ENCODE measurements at regions not wholly inside any gene's neighbourhood (a gene's known extent, or its start where the extent isn't known, plus 50 kb on each side); places are given as distances from the start of the nearest gene placed in this dataset.

DNA sequence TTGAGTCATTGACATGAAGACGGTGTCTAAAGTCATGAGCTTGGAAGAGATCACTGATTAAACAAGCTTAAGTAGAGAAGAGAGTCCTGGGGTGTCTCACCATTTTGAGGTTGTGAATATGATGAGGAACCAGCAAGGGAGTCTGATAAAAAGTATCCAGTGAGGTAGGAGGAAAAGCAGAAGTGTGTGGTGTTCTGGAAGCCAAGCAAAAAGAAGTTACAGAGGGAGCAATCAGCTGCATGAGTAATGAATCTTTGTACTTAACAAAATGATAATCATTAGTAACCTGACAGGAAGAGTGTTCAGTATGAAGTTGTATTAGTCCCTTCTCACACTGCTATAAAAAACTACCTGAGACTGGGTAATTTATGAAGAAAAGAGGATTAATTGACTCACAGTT, 131.3 kb downstream of the C11orf87 start:
- DNase-seq = no peak

DNA sequence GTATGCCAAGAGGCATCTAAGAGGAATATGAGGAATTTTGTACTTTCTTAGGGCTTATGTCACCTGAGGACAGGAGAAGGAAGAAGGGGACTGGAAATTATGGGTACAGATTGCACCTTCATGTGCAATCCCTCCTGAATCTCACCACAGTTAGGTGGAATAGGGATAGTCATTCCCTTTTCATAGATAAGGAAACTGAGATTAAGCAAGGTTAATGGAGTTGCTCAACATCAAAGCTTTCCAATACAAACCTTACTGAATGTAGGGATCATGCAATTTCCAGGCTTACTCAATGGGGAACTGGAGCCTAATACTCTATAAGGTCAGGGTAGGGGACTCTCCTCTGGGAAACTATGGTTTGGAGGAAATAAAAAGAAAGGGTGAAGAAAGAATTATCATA, 133.0 kb downstream of the C11orf87 start:
- DNase-seq = no peak

DNA sequence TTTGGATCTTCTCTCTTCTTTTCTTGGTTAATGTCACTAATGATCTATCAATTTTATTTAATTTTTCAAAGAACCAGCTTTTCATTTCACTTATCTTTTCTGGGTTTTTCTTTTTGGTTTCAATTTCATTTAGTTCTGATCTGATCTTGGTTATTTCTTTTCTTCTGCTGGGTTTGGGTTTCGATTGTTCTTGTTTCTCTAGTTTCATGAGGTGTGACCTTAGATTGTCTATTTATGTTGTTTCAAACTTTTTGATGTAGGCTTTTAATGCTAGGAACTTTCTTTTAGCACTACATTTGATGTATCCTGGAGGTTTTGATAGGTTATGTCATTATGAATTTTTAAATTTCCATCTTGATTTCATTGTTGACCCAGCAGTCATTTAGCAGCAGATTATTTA, 142.3 kb downstream of the C11orf87 start:
- no peak for DNase-seq

DNA sequence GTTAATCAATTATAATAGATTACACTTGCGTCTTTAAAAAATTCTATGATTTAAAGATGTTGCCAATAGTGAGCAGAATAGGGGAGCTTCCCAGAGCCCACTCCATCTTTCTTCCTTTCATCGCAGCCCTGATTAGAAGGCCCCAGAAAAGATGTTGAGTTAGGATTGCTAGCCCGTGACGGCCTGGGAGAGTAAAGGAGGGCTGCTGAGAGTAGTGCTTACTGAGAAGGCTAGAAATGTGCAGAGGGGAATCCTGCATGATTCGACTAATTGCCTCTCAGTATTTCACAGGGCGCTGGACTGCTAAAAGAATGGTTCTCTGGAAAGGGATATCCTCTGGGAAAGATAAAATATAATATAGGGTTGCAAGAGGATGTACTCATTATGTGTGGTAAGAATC, 160.5 kb downstream of the C11orf87 start:
- no peak for DNase-seq

DNA sequence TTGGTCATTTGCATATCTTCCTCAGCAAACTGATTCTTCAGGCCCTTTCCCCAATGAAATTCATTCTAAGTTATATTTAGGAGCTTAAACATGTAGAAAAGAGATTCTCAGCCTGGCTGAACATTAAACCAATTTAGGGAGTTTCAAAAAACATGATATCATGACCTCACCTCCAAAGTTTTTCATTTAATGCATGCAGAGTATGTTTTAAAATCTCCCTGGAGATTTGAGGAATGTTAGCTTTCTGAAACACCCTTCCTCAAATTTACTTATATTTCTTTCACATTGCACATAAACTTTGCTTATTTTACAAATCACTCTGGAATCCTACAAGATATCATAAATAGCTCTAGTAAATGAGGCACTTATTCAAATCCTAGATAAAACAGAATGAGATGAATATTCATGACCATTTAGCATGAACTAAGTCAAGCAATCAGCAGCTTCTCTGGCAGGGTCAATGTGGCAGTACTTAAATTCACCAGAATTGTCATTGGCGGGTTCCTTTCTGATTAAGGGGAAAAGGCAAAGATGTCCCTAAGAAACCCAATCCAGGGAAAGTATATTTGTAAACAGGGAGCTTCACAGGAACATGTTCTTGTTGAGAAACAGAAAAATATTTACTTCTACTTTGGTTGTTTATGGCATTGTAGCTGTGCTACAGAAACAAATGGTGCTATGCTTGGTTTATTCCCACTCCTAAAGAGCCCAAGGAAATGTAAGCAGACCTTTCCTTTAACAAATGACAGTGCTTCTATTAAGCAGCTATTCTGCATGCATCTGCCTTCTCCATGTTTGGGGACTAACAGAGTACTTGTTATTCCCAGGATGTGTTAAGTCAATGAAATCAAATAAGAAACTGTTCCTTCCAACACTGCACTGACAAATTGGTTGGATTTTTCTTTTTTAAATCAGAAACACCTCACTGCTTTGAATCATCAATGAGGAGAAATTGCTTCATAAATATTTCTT, 162.3 kb downstream of the C11orf87 start:
- DNase-seq = no peak

DNA sequence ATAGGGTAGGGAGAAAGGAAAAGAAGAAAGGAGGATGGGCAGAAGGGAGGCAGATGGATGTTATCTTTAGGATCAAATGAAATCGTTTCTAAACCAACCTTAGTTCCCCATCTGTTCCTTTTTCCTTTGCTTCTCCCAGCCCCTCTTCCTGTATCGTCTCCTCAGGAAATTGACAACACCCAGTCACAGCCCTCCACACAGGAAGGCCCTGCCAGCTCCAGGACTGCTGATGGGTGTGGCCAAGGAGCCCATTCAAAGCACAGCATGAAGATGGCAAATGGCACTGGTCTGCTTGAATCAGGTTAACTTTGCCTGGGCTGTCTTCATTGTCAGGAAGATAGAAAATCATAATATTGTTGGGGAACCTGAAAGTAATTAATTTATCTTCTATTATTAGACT, 164.8 kb downstream of the C11orf87 start:
- no peak for DNase-seq

DNA sequence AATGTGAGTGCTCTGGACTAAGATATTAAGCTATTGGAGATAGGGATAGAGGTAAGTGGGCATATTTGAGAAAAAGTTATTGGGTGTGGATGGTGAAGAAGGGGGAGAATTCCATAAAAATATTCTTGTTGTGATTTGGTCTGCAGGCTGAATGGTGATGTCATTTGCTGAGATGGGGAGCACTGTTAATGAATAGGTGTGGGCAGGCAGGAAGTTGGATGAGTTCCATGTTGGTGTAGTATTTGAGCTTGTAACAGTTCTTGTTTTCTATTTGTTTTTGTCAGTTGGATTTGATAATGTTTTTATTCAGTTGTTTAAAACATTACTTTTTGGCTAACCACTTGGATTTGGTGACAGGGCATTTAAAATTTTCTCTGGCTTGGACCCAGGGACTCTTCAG, 168.8 kb downstream of the C11orf87 start:
- DNase-seq = no peak

DNA sequence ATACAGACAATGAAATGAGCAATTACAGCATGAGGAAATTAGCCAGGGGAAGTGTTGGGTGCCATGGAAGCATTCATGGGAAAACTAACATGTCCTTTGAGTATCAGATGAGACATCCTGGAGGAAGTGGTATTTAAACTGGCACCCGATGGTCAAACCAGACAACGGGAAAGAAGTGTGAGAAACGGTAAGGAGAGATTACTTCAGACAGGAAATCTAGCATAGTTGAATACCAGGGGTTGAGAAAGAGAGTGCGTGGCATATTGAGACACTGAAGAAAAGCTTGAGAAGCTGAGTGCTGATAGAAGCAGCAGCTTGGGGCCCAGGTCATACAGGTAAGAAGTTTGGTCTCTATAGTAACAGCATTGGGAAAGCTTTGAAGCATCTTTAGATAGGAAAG, 175.3 kb downstream of the C11orf87 start:
- DNase-seq = no peak

DNA sequence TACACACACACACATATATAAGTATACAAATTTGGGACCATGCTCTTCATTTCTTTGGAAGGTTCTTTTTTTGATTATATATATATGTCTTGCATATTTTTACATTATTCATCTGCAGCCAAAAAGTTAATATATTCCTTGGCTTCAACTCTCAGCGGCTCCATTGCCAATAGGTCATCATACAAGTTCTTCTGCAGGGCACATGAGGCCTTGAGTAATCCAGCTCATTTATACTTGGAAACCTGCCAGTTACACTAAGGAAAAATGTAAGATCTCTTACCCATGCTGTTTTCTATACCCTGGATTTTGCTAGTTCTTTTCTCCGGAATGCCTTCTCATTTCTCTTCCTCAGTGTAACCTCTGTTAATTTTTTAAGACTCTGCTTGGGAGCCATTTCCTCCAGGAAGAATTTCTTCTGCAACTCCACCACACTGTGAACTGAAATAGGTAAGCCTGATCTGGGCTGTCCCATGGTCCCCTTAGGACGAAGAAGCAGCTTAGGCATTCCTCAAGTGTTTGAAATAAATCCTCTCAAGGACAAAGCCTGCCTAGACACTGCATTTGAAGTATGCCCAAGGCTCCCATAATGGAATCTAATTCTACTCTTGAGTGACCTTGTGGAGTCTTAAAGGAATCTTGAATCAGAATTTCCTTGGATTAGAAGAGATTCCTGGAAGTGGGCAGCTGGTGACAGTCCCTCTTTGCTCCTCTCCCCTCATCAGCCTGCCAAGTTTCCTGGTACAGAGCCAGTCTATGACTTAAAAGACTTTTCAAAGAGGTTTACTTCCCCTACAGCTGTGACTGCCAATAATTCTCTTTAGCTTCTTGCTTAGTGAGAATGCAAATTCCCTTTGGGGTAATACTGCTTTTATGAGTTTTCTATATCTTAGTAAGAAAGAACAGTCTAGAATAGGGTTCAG, 182.8 kb downstream of the C11orf87 start:
- DNase-seq = no peak

DNA sequence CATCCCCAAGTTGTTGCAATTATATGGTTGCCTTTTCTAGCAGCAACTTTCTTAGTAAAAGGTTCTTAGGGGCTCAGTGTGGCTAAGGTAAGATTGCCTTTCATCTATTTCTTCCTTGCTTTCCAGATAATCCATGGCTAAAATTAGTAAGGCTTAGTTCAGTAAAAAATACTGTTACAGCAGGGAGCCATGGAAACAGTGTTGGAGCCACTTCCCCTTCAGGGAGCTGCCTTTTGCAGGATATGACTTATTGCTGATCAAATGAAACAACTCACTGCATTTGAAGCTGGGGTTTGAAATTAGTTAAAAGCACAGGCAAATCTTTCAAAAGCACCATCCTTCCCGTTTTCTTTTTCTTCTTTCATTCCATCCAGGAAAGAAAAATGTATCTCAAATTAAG, 184.3 kb downstream of the C11orf87 start:
- DNase-seq = peak in 5 of 56 donors; percentile 0 to 23 (median 4)

DNA sequence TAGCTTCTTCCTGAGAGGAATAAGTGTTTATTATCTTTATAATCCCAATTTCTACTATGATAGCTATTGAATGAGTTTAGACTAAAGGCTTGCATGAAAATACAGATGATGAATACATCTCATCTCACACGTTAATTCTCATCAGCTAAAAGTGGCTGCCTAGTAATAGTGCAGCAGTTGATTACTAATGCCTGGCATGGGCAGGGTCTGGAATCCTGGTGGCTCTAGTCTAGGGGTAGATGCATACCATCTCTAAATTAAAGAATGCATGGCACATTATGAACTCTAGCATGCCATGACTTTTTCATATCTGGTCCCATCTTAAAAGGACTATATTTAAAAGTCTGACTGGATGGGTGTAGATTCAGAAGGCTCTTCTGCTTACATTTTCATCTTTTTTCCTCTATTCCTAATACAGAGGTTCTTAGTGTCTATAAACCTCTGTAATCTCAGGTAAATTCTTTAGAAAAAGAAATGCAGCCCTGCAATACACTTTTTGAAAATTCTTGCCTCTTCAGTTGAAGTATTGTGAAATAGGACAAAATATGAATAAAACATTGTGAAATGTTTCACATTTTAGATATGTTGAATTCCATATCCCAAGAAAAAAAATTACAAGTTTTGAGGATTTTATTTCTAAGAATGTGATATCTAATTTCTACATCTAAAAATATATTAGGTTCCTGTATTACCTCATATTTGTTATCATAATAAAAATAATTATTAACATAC, 187.6 kb downstream of the C11orf87 start:
- DNase-seq = no peak

DNA sequence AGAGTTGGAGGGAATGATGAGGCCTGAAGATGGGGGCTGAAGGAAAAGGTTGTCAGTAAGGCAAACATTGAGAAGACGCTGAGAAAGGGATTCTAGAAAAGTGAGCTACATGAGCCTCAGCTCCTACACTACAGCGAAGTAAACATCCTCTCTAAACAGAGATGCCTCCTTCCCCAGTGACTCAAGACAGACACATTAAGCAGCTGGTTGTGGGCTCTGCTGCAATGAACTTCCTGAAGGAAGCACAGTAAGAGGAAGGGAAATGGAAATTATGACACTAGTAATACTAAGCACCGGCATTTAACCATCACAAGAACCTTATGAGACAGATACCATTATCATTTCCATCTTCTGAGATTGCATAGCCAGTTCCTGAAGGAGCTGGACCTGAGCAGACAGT, 190.5 kb downstream of the C11orf87 start:
- DNase-seq = no peak

DNA sequence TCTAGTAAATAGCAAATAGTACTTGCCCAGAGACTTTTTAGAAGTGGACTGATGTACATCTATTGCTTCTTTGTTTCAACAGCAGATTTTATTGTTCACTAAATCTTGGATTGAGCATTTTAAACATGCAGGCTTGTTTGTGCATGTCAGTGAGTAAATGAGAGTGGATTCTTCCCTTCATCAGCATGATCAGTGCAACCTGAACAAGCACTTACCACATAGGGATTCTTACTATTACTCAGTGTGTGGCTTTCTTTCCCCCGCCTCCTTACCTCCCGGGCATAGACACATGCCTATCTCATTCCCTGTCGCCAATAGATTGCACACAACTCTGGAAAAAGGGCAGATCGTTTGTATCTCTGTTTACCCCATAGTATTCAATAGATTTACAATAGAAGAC, 197.5 kb downstream of the C11orf87 start:
- DNase-seq = no peak

DNA sequence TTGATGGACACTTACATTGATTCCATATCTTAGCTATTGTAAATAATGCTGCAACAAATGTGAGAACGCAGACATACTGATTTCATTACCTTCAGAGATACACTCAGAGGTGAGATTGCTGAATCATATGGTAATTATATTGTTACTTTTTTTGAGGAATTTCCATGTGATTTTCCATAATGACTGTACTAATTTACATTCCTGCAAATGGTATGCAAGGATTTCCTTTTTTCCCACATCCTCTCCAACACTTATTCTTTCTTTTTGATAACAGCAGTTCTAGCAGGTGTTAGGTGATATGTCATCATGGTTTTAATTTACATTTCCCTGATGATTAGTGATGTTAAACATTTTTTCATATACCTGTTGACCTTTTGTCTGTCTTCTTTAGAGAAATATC, 207.7 kb downstream of the C11orf87 start:
- no peak for DNase-seq

DNA sequence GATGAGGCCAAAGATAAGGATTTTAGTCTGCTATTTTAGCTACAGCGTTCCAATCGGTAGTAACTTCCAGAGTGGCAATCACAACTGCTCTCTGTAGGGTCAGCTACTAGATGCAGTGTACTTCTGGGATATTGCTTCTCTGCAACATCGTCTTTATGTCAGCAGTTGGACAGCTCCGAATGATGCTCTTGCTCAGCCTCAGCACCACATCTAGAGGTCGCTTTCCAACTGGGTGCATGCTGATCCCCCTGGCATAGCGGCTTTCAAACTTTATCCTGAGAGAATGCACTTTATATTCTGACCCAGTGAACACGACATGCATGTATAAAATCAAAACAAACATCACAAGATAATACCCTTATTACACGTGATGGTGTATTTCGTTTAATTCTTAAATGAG, 219.6 kb downstream of the C11orf87 start:
- no peak for DNase-seq

DNA sequence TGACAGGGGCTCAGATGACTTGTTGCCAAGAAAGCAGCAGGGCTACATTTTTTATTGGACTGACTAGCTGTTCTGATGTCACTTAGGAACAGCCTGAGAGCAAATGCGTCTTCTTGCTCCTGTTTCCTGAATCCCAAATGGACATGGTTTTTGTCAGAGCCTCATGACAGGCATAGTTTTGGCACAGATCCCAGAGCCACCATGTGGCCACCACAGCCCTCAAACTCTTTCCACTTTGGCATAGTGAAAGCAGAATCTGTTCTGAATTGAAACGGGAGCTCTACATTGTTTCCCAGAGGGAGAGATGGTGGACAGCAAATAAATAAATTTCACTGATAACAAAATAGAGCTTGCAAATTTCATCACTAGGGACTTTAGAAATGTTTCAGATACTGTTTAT, 222.2 kb downstream of the C11orf87 start:
- DNase-seq = peak in 52 of 56 donors; percentile 2 to 86 (median 56)

DNA sequence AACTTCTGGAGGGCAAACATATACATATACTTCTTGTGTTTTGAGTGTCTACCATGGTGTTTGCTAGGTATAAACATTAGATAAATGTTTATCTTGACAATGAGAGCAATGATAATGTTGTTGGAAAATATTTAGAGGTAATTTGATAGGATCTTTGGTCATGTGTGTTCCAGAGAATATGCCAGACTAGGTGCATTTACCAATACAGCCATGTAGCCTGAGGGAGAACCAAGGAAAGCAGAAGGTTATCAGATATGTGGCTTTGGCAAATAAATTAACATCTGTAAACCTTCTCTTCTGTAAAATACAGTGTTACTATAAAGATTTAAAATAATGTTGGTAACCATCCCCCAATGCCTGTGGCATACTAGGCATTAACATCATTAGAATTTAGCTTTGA, 226.8 kb downstream of the C11orf87 start:
- DNase-seq = no peak

DNA sequence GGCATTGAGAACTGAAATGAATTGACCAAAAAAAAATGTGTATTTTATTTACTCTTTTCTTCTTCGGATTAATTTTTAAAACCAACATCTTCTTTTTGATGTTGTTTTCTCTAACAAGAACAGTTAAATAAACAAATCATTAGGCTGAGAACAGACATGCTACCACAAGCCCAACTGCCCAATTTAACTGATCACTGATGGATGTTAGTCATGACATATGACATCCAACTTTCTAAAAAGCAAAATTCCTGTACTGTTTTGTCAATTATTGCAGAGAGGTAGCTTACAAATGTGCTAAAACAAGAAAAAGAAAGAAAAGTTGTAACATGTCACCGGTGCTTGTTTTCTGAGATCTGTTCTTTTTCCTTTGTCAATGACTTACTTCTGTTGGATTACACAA, 232.1 kb downstream of the C11orf87 start:
- no peak for DNase-seq

DNA sequence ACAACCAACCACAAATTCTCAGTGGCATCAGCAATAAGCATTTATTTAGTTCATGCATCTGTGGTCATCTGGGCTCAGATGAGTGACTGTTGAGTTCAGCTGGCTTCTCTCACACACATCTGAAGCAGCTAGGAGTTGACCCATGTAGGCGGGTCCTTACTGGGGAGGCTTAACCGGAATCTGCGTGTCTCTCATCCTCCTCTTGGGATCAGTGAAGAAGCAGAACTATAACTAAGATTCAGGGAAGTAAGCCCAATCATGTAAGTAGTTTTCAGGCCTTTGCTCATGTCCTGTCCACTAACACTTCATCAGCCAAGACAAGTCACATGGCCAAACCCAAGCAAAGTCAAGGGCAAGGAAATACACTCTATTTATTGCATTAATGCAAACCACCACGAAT, 236.2 kb downstream of the C11orf87 start:
- DNase-seq = no peak

DNA sequence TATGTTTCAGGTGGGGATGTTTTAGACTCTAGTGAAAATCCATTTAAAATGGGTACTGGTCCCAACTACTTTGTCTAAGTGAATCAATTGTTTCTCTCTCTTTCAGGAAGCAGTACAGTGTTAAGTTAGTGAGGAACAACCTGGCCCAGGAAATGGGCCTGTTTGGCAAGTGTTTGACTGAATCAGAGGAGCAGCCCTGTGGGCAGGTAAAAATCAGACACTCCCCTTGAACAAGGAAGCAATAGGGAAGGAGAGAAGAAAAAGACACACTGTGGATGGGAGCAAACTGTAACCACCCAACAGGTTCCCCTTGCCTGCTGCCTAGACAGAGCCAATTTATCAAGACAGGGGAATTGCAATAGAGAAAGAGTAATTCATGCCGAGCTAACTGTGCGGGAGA, 245.7 kb downstream of the C11orf87 start:
- no peak for DNase-seq

DNA sequence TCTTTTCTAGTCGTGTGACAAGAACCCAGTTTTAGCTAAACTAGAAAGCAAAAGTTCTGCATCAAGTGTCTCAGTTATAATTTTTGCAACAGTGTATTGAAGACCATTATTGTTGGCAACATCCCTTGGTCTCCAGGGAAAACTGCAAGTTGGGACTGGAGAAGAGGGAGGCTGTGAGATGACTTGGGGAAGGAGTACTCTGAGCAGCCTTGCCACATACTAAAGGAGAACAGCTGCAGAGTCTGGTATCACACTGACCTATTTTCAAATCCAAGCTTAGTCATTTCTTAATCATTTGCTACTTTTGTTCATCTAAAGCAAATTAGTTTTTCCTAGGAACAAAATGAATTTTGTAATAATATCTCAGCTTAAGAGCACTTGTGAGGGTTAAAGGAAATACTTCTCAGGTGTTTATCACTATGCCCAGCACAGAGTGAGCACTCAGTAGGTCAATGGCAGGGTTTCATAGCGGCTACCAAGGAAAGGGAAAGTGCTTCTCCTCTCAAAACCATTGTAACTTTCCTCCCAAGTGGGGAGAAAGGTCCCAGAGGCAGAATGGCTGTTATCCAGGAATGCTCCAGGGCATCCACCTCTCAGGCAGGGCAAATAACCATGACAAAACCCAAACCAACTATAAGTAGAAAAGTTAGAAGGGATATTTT, 247.1 kb downstream of the C11orf87 start:
- no peak for DNase-seq
